Activated naive CD4-positive, alpha-beta T cell treated with anti-CD3 and anti-CD28 coated beads, Interleukin-2, amount 10 ng/mL, durations not matched to agents 7 days and 5 days (primary cell): ENCODE measurements at regions not wholly inside any gene's neighbourhood (a gene's known extent, or its start where the extent isn't known, plus 50 kb on each side); places are given as distances from the start of the nearest gene placed in this dataset.

ENCODE experiments used
- CTCF ChIA-PET: fragments of 350-600 bp; sonication (Branson Sonifier 250); formaldehyde crosslinking; loops from one replicate; lab custom pipeline; 2021; ENCODE audit warnings: antibody characterized with exemption; lab: Charles Lee
- DNase-seq: peaks from one replicate; pipeline ENCODE4 v3.0.0-alpha.2; 2020
- H3K27ac Mint-ChIP-seq: one replicate; pipeline ENCODE4 v1.8.0; 2021; ENCODE audit warnings: mild to moderate bottlenecking, moderate library complexity, mixed read lengths
- H3K27me3 Mint-ChIP-seq: one replicate; pipeline ENCODE4 v1.8.0; 2021; ENCODE audit warnings: mild to moderate bottlenecking, mixed read lengths
- H3K36me3 Mint-ChIP-seq: one replicate; pipeline ENCODE4 v1.8.0; 2021; ENCODE audit warnings: mixed read lengths
- H3K4me1 Mint-ChIP-seq: one replicate; pipeline ENCODE4 v1.8.0; 2021; ENCODE audit warnings: mixed read lengths
- H3K4me3 Mint-ChIP-seq: one replicate; pipeline ENCODE4 v1.8.0; 2021; ENCODE audit warnings: mild to moderate bottlenecking, moderate library complexity, mixed read lengths
- H3K9me3 Mint-ChIP-seq: one replicate; pipeline ENCODE4 v1.8.0; 2021; ENCODE audit warnings: mixed read lengths

DNA sequence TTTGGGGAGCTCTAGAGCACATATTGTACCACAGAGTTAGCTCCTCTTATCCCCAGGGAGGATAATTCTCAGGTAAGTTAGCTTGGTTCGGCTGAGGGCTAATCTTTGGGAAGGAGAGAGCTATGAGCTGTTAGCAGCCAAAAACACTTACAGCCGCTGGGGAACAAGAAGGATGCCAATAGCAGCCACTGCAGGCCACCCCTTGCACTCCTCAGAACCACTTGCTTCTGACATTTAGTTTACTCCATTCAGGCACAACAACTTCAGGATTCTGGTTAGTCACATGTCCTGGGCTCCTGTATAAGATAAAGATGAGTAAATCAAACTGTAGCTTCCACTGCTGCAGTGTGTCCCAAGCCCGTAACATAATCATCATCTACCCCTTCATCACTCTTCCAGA is 212.6 kb upstream of the ADGRL2 start:
- DNase-seq: no peak
- Mint-ChIP-seq H3K9me3 (no peaks in the 10 kb centered on the region), H3K4me1 (no peaks in the 10 kb centered on the region), H3K4me3 (no peak overlapping the region), H3K36me3 (no peaks in the 10 kb centered on the region), H3K27ac (no peak overlapping the region), H3K27me3 (no peaks in the 10 kb centered on the region)
- CTCF ChIA-PET: no interaction called here

DNA sequence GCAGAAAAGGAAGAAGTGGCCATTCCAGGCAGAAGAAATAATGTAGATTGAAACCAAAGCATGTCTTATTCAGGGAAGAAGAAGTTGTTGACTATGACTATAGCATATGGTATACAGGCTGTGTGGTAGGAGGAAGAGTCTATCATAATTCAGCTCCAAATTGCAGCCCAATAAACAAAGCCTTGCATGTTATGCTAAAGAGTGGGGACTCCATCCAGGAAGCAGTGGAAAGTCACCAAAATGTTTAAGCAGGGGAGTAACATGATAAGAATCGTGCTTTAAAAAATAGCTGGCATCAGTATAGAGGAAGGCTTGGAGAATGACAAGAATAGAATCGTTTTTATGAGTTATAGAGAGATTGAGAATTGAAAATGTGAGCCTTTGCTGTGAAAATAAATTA is 213.3 kb upstream of the ADGRL2 start:
- Mint-ChIP-seq H3K27ac (no peak overlapping the region), H3K27me3 (no peaks in the 10 kb centered on the region), H3K4me1 (no peaks in the 10 kb centered on the region), H3K4me3 (no peak overlapping the region), H3K9me3 (no peaks in the 10 kb centered on the region), H3K36me3 (no peaks in the 10 kb centered on the region)
- CTCF ChIA-PET: no interaction called here
- no peak for DNase-seq

- no peaks in the 10 kb centered on the region for H3K9me3 Mint-ChIP-seq
- no peak for DNase-seq
- no peak overlapping the region for H3K27ac Mint-ChIP-seq
- no peak overlapping the region for H3K4me3 Mint-ChIP-seq
- no peaks in the 10 kb centered on the region for H3K27me3 Mint-ChIP-seq
- no peaks in the 10 kb centered on the region for H3K4me1 Mint-ChIP-seq
- CTCF ChIA-PET: no interaction called here
- no peaks in the 10 kb centered on the region for H3K36me3 Mint-ChIP-seq
Observed at GRCh38 chr1:81585371-81585770, 215.4 kb upstream of the ADGRL2 start.

DNA sequence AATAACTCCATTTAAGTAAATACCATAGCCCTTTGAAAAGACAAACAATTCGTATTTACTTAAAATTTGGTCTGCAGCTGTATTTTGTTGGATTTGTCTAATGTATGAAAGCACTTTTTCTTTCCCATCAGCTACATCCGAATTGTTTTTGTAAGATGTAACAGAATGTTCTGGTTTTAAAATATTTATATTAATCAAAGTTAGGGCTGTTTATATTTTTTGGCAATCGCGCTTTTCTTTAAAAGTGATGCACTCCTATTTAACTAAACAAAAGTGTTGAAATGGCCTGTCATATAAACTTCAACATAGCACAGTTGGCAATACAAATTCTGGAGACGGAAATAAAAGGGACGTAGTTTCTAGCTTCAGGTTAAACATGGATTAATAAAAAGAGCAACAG is 216.3 kb upstream of the ADGRL2 start:
- H3K4me1 Mint-ChIP-seq: no peaks in the 10 kb centered on the region
- H3K36me3 Mint-ChIP-seq: no peaks in the 10 kb centered on the region
- no peak overlapping the region for H3K27ac Mint-ChIP-seq

GRCh38 chr1:81583878-81584277 is 216.9 kb upstream of the ADGRL2 start:
- no peaks in the 10 kb centered on the region for H3K36me3 Mint-ChIP-seq
- no peaks in the 10 kb centered on the region for H3K4me1 Mint-ChIP-seq
- no peaks in the 10 kb centered on the region for H3K9me3 Mint-ChIP-seq
- no peak for DNase-seq
- CTCF ChIA-PET: no interaction called here
- H3K27me3 Mint-ChIP-seq: no peaks in the 10 kb centered on the region
- H3K27ac Mint-ChIP-seq: no peak overlapping the region
- H3K4me3 Mint-ChIP-seq: no peak overlapping the region

More for the DNA sequence above, 216.3 kb upstream of the ADGRL2 start:
- H3K4me3 Mint-ChIP-seq: no peak overlapping the region
- no peaks in the 10 kb centered on the region for H3K9me3 Mint-ChIP-seq
- no peaks in the 10 kb centered on the region for H3K27me3 Mint-ChIP-seq
- CTCF ChIA-PET: no interaction called here
- DNase-seq: no peak

- no peaks in the 10 kb centered on the region for H3K36me3 Mint-ChIP-seq
- H3K27me3 Mint-ChIP-seq: no peaks in the 10 kb centered on the region
- H3K9me3 Mint-ChIP-seq: no peaks in the 10 kb centered on the region
- H3K27ac Mint-ChIP-seq: no peak overlapping the region
- no peaks in the 10 kb centered on the region for H3K4me1 Mint-ChIP-seq
- CTCF ChIA-PET: no interaction called here
- no peak for DNase-seq
- no peak overlapping the region for H3K4me3 Mint-ChIP-seq
Observed at GRCh38 chr1:81582467-81582986, 218.2 kb upstream of the ADGRL2 start.

GRCh38 chr1:81578867-81579266 is 221.9 kb upstream of the ADGRL2 start:
- no peak for DNase-seq
- Mint-ChIP-seq H3K4me3 (no peak overlapping the region), H3K9me3 (no peaks in the 10 kb centered on the region), H3K36me3 (no peaks in the 10 kb centered on the region), H3K27me3 (no peaks in the 10 kb centered on the region), H3K4me1 (no peaks in the 10 kb centered on the region), H3K27ac (no peak overlapping the region)
- CTCF ChIA-PET: no interaction called here

DNA sequence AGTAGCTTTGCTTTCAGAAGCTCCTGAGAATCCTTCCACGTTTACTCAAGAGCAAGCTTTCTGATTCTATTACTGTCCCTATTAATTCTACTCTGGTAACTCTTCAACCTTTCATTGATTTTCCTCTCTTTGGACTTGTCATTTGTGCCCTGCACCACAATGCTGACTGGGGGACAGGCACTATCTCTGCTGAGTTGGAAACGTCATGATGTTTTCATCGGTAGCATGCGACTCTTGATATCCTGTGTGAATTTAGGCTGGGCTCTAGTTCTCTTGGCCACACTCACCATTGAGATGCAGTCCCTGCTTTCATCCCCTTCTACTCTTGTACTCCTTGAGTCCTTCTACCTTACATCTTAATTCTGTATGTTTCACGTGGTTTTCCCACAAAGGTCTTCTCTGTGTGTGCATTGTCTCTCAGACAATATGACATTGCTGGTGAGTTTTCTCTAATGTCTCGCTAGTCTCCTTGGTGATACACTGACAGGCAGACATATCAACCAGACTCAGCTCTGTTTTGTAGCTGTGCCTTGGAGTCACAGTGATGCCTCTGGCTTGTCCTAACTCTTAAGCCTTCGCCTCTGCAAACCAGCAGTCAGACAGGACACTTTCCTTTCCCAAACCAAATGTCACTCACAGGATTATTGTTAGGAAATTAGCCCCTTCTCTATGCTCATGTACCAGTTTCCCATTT is 223.6 kb upstream of the ADGRL2 start:
- no peaks in the 10 kb centered on the region for H3K27me3 Mint-ChIP-seq
- H3K27ac Mint-ChIP-seq: no peak overlapping the region
- H3K9me3 Mint-ChIP-seq: no peaks in the 10 kb centered on the region
- no peak for DNase-seq
- no peaks in the 10 kb centered on the region for H3K36me3 Mint-ChIP-seq
- no peak overlapping the region for H3K4me3 Mint-ChIP-seq
- no peaks in the 10 kb centered on the region for H3K4me1 Mint-ChIP-seq
- CTCF ChIA-PET: no interaction called here

GRCh38 chr1:81574408-81574807 is 226.3 kb upstream of the ADGRL2 start:
- Mint-ChIP-seq H3K4me1 (no peaks in the 10 kb centered on the region), H3K27me3 (no peaks in the 10 kb centered on the region), H3K9me3 (no peaks in the 10 kb centered on the region), H3K36me3 (no peaks in the 10 kb centered on the region), H3K27ac (no peak overlapping the region), H3K4me3 (no peak overlapping the region)
- DNase-seq: no peak
- CTCF ChIA-PET: no interaction called here

GRCh38 chr1:81573458-81573857 is 227.3 kb upstream of the ADGRL2 start:
- CTCF ChIA-PET: no interaction called here
- no peak overlapping the region for H3K27ac Mint-ChIP-seq
- H3K9me3 Mint-ChIP-seq: no peaks in the 10 kb centered on the region

GRCh38 chr1:81571946-81572345 is 228.8 kb upstream of the ADGRL2 start:
- no peaks in the 10 kb centered on the region for H3K36me3 Mint-ChIP-seq
- no peaks in the 10 kb centered on the region for H3K4me1 Mint-ChIP-seq
- H3K9me3 Mint-ChIP-seq: no peaks in the 10 kb centered on the region
- no peak overlapping the region for H3K27ac Mint-ChIP-seq
- DNase-seq: no peak
- H3K27me3 Mint-ChIP-seq: no peaks in the 10 kb centered on the region
- no peak overlapping the region for H3K4me3 Mint-ChIP-seq
- CTCF ChIA-PET: no interaction called here

More at GRCh38 chr1:81573458-81573857, 227.3 kb upstream of the ADGRL2 start:
- no peaks in the 10 kb centered on the region for H3K36me3 Mint-ChIP-seq
- no peaks in the 10 kb centered on the region for H3K4me1 Mint-ChIP-seq
- no peak for DNase-seq
- H3K27me3 Mint-ChIP-seq: no peaks in the 10 kb centered on the region
- no peak overlapping the region for H3K4me3 Mint-ChIP-seq

- no peak for DNase-seq
- Mint-ChIP-seq H3K4me3 (no peak overlapping the region), H3K27ac (no peak overlapping the region), H3K9me3 (no peaks in the 10 kb centered on the region), H3K27me3 (no peaks in the 10 kb centered on the region), H3K36me3 (no peaks in the 10 kb centered on the region), H3K4me1 (no peaks in the 10 kb centered on the region)
- CTCF ChIA-PET: no interaction called here
Observed at GRCh38 chr1:81569761-81570160, 231.0 kb upstream of the ADGRL2 start.

DNA sequence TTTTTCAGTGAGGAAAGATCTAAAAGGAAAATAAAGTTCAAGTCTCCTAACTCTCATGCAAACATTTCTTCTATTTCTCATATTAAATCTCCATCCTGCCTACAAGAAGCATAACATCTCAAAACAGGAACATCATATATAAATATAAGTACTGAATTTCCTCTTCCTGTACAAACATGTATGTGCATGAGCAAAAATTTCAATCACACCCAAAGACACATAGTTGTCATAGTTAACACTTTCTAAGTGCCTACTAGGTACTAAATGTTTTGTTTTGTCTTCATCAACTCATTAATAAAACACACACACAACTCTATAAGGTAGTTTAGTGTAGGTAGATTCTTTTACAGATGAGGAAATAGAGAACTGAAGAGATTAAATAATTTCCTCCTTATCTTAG is 237.1 kb upstream of the ADGRL2 start:
- no peak overlapping the region for H3K27ac Mint-ChIP-seq
- no peaks in the 10 kb centered on the region for H3K36me3 Mint-ChIP-seq
- no peak overlapping the region for H3K4me3 Mint-ChIP-seq
- H3K27me3 Mint-ChIP-seq: no peaks in the 10 kb centered on the region
- H3K9me3 Mint-ChIP-seq: no peaks in the 10 kb centered on the region
- DNase-seq: no peak
- H3K4me1 Mint-ChIP-seq: no peaks in the 10 kb centered on the region
- CTCF ChIA-PET: no interaction called here

DNA sequence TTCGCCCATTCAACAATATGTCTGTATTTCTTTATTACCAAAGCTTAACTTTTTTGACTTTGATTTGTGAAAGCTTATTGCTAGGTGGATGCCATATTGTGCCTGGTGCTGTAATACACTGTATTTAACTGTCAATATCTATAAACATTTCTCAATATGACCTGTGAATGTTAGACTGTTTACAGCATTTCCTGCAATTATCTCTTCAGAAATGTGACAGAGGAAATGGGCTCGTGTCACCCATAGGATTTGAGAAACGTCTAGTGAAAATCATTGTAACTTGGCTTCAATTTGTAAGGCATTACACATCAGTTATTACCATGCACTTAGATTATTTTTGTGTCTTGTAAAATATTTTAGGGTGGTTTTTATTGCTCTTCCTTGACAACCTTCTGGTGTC is 237.8 kb upstream of the ADGRL2 start:
- H3K4me3 Mint-ChIP-seq: no peak overlapping the region
- DNase-seq: no peak
- CTCF ChIA-PET: no interaction called here
- no peaks in the 10 kb centered on the region for H3K9me3 Mint-ChIP-seq
- H3K27me3 Mint-ChIP-seq: no peaks in the 10 kb centered on the region
- no peaks in the 10 kb centered on the region for H3K4me1 Mint-ChIP-seq
- no peak overlapping the region for H3K27ac Mint-ChIP-seq
- H3K36me3 Mint-ChIP-seq: no peaks in the 10 kb centered on the region

GRCh38 chr1:81560629-81561028 is 240.1 kb upstream of the ADGRL2 start:
- H3K4me3 Mint-ChIP-seq: no peak overlapping the region
- no peak for DNase-seq
- no peak overlapping the region for H3K27ac Mint-ChIP-seq
- H3K36me3 Mint-ChIP-seq: no peaks in the 10 kb centered on the region
- no peaks in the 10 kb centered on the region for H3K9me3 Mint-ChIP-seq
- CTCF ChIA-PET: no interaction called here
- no peaks in the 10 kb centered on the region for H3K27me3 Mint-ChIP-seq
- no peaks in the 10 kb centered on the region for H3K4me1 Mint-ChIP-seq
